Endothelial cell of umbilical vein (primary cell): ENCODE measurements at regions not wholly inside any gene's neighbourhood (a gene's known extent, or its start where the extent isn't known, plus 50 kb on each side); places are given as distances from the start of the nearest gene placed in this dataset.

Experiments
- CTCF ChIP-seq, 2 donors: IDR thresholded peaks; 1 replicate in 1 of 2; 2 replicates in 1 of 2; pipeline ENCODE4 v1.5.1; 2011; ENCODE audit warnings: low read length in 2 of 2, mild to moderate bottlenecking in 2 of 2, moderate library complexity in 2 of 2, control low read depth in 1 of 2, inconsistent platforms in 1 of 2, low read depth in 1 of 2; ENCODE audit not compliant: insufficient read depth in 1 of 2; ENCODE audit errors: extremely low read depth in 1 of 2
- EZH2 ChIP-seq: IDR thresholded peaks from 2 replicates; pipeline ENCODE4 v1.6.1; 2012; ENCODE audit warnings: borderline replicate concordance, low read depth, mild to moderate bottlenecking, moderate library complexity, low read length, inconsistent platforms; ENCODE audit not compliant: severe bottlenecking
- JUN ChIP-seq: IDR thresholded peaks from 2 replicates; pipeline ENCODE4 v1.6.1; 2011; ENCODE audit warnings: borderline replicate concordance, low read depth; ENCODE audit not compliant: insufficient read length, insufficient read depth
- MAX ChIP-seq: IDR thresholded peaks from 2 replicates; pipeline ENCODE4 v1.6.1; 2011; ENCODE audit not compliant: insufficient read depth, insufficient read length
- MYC ChIP-seq: IDR thresholded peaks from one replicate; pipeline ENCODE4 v1.6.1; 2011; ENCODE audit warnings: mild to moderate bottlenecking, low read depth, low read length
- POLR2A ChIP-seq: IDR thresholded peaks from 2 replicates; pipeline ENCODE4 v1.6.1; 2012; ENCODE audit warnings: low read depth, mild to moderate bottlenecking, control low read depth, low read length
- POLR2AphosphoS5 ChIP-seq: IDR thresholded peaks from 2 replicates; pipeline ENCODE4 v1.6.1; 2012; ENCODE audit warnings: low read depth, mild to moderate bottlenecking, control low read depth, low read length, moderate library complexity; ENCODE audit not compliant: insufficient read depth

- no peak for TF ChIP-seq POLR2AphosphoS5
- TF ChIP-seq MAX = no peak
- TF ChIP-seq EZH2 = no peak
- no peak for TF ChIP-seq CTCF (IDR thresholded peaks at IDR 0.05; ENCODE audit: extremely low read depth in 1 of 2, insufficient read depth in 1 of 2, low read depth in 1 of 2, low read length in 2 of 2)
- TF ChIP-seq POLR2A = no peak
- TF ChIP-seq JUN = no peak
- TF ChIP-seq MYC = no peak
Measured at GRCh38 chr5:54696346-54696745, 178.8 kb downstream of the SNX18 start.
